ENCODE measurements at regions not wholly inside any gene's neighbourhood (a gene's known extent, or its start where the extent isn't known, plus 50 kb on each side); places are given as distances from the start of the nearest gene placed in this dataset.

GRCh38 chr2:8575038-8575833 lies 106.6 kb upstream of the ID2 start:
- Histone ChIP-seq H3K9me3 (no peaks in the 10 kb centered on the region), H3K36me3 (ENCODE audit: control insufficient read depth, insufficient read depth, low read length) (no peaks in the 10 kb centered on the region), H3K27me3 (replicated peaks; ENCODE audit: control insufficient read depth, insufficient read depth, low read length) (no peaks in the 10 kb centered on the region), H3K4me1 (peaks cover 40% of the 10 kb centered on the region), H3K4me3 (ENCODE audit: low read depth, low read length) (no peak overlapping the region)
- CTCF ChIA-PET: no interaction called here
- Mint-ChIP-seq H3K4me1 (ENCODE audit: low read depth, unreplicated experiment) (peaks cover 45% of the 10 kb centered on the region), H3K4me3 (ENCODE audit: unreplicated experiment) (peak overlapping the region; percentile 20), H3K36me3 (ENCODE audit: insufficient read depth, unreplicated experiment) (no peaks in the 10 kb centered on the region), H3K27me3 (ENCODE audit: insufficient read depth, unreplicated experiment) (no peaks in the 10 kb centered on the region), H3K27ac (ENCODE audit: unreplicated experiment) (peak overlapping the region; percentile 96), H3K9me3 (ENCODE audit: unreplicated experiment) (no peaks in the 10 kb centered on the region)
- TF ChIP-seq CTCF (IDR thresholded peaks at IDR 0.05; ENCODE audit: insufficient read depth in 1 of 2, low read depth in 1 of 2, low read length in 1 of 2, severe bottlenecking in 1 of 2, unreplicated experiment in 1 of 2): no peak
- intact Hi-C loops (cut with micrococcal nuclease; ENCODE audit: unreplicated experiment): no loop called here
- POLR2A ChIA-PET: no interaction called here
- no TSS peak for BruUV-seq (replicated peaks)
- DNase-seq: no peak

GRCh38 chr2:8575834-8576423 lies 105.9 kb upstream of the ID2 start:
- no peak overlapping the region for H3K4me3 ChIP-seq (ENCODE audit: low read depth, low read length)
- intact Hi-C loops (cut with micrococcal nuclease; ENCODE audit: unreplicated experiment): no loop called here
- ChIA-PET POLR2A (no interaction called here), CTCF (no interaction called here)
- H3K27ac Mint-ChIP-seq (ENCODE audit: unreplicated experiment): peak overlapping the region; percentile 72
- no peaks in the 10 kb centered on the region for H3K27me3 Mint-ChIP-seq (ENCODE audit: insufficient read depth, unreplicated experiment)
- DNase-seq: no peak
- H3K4me3 Mint-ChIP-seq (ENCODE audit: unreplicated experiment): peak overlapping the region; percentile 29
- no peaks in the 10 kb centered on the region for H3K27me3 ChIP-seq (replicated peaks; ENCODE audit: control insufficient read depth, insufficient read depth, low read length)
- H3K4me1 Mint-ChIP-seq (ENCODE audit: low read depth, unreplicated experiment): peaks cover 51% of the 10 kb centered on the region
- no peak for TF ChIP-seq CTCF (IDR thresholded peaks at IDR 0.05; ENCODE audit: insufficient read depth in 1 of 2, low read depth in 1 of 2, low read length in 1 of 2, severe bottlenecking in 1 of 2, unreplicated experiment in 1 of 2)
- H3K4me1 ChIP-seq: peaks cover 40% of the 10 kb centered on the region
- no peaks in the 10 kb centered on the region for H3K36me3 Mint-ChIP-seq (ENCODE audit: insufficient read depth, unreplicated experiment)
- H3K9me3 Mint-ChIP-seq (ENCODE audit: unreplicated experiment): no peaks in the 10 kb centered on the region
- H3K9me3 ChIP-seq: no peaks in the 10 kb centered on the region
- no peaks in the 10 kb centered on the region for H3K36me3 ChIP-seq (ENCODE audit: control insufficient read depth, insufficient read depth, low read length)
- no TSS peak for BruUV-seq (replicated peaks)

DNA sequence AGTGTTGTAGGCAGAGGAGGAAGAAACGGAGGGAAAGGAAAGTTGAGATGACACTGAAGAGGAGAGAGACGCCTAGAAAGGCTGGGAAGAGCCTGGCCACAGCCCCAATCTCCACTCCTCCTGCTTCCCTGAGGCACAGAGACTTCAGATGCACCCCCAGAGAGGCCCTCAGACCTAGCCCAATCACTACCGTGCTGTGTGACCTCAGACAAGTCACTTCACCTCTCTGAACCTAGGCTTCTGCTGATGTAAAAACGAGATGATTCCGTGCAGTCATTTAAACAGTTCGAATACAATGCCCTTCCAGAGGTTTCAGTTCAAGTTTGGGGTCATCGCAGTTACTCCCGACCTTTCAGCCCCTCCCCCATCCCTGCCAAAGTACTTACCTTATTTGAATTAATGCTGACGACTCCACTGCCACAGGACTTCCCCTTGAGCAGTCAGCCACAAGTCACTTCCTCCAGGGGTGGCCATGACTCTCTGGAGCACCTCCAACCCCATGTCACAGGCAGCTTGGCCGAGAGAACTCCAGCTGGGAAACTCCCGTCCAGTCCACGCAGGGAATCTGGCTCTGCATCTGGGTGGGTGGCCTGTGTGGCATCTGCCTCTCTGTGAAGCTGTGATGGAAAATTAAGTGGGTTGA lies 105.2 kb upstream of the ID2 start:
- Histone ChIP-seq H3K36me3 (ENCODE audit: control insufficient read depth, insufficient read depth, low read length) (no peaks in the 10 kb centered on the region), H3K27me3 (replicated peaks; ENCODE audit: control insufficient read depth, insufficient read depth, low read length) (no peaks in the 10 kb centered on the region), H3K4me3 (ENCODE audit: low read depth, low read length) (no peak overlapping the region), H3K4me1 (peaks cover 41% of the 10 kb centered on the region), H3K9me3 (no peaks in the 10 kb centered on the region)
- no TSS peak for BruUV-seq (replicated peaks)
- no peaks in the 10 kb centered on the region for H3K9me3 Mint-ChIP-seq (ENCODE audit: unreplicated experiment)
- POLR2A ChIA-PET: no interaction called here
- no peak for TF ChIP-seq CTCF (IDR thresholded peaks at IDR 0.05; ENCODE audit: insufficient read depth in 1 of 2, low read depth in 1 of 2, low read length in 1 of 2, severe bottlenecking in 1 of 2, unreplicated experiment in 1 of 2)
- peaks cover 51% of the 10 kb centered on the region for H3K4me1 Mint-ChIP-seq (ENCODE audit: low read depth, unreplicated experiment)
- intact Hi-C loops (cut with micrococcal nuclease; ENCODE audit: unreplicated experiment): no loop called here
- peak overlapping the region; percentile 72 for H3K27ac Mint-ChIP-seq (ENCODE audit: unreplicated experiment)
- CTCF ChIA-PET: no interaction called here
- H3K4me3 Mint-ChIP-seq (ENCODE audit: unreplicated experiment): peak overlapping the region; percentile 29
- H3K36me3 Mint-ChIP-seq (ENCODE audit: insufficient read depth, unreplicated experiment): no peaks in the 10 kb centered on the region
- DNase-seq: no peak
- no peaks in the 10 kb centered on the region for H3K27me3 Mint-ChIP-seq (ENCODE audit: insufficient read depth, unreplicated experiment)

All from Caco-2 (cell line).